GM12872 (cell line): ENCODE measurements at regions not wholly inside any gene's neighbourhood (a gene's known extent, or its start where the extent isn't known, plus 50 kb on each side); places are given as distances from the start of the nearest gene placed in this dataset.
A peak's percentile ranks its signal among the peaks of the same experiment; 100 is the strongest.

Source experiments
- CTCF ChIP-seq: IDR thresholded peaks from 3 replicates; pipeline ENCODE4 v1.5.1; 2011; ENCODE audit warnings: low read depth, mild to moderate bottlenecking, low read length, moderate library complexity; ENCODE audit not compliant: insufficient read depth

DNA sequence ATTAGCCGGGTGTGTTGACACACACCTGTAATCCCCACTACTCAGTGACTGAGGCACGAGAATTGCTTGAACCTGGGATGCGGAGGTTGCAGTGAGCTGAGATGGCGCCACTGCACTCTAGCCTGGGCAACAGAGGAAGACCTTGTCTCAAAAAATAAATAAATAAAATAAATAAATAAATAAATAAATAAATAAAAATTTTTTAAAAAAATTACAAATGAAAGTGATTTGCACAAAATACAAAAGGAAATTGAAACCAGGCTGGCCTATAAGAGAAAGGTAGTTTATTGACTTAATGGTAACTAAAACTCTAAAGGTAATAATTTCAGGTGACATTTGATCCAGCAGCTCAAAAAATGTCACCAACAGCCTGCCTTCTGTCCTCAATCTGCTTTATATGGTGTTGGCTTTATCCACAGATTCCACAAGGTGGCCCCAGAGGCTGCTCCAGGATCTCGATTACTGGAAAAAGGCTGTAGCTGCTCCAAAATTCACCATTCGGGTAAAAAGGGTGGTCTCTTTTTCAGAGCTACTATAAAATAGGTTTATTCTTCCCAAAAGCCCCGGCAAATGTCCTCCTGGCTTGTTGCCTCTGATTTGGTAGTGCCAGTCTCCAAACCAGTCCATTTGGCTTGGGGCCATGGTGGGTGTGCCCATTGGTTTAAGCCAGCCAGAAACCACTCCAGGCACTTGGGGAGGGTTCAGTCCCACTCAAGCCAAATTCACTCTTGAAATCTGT lies 61.4 kb upstream of the TRIM2 start:
- peak; percentile 74 for TF ChIP-seq CTCF

DNA sequence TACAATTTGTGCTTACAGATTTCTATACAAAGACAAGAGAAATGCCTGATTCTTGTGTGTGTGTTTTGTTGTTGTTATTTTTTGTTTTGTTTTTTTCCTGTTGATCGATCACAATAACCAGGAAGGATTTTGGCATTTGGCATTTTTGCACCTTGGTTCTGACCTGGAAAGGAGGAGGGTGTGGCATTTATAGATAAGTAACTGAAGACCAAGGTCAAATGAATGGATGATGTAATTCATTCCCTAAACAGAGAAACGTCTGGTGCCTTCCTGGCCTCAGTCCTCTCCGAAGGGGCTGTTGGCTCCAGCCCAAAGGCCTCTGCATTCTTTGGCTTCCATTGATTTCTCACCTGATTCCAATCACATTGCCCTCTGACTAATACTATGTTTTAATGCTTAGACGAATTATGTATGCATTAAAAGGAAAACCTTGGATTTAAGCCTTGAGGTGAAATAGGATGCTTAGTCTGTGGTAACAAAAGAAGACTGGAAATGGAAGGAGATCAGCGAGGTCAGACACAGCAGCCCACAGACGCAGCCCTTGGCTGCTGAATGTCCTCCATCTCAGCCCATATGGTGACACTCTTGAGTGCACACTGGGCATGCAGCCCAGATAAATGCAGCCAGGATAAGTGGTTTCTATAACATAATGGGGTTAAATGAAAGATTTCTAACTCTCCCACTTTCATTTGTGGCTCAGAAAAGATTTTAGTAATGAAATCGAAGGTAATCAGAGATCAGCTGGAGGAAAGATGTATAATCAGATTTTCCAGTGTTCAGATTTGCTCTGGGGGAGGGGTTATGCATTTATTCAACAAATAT lies 60.5 kb upstream of the TRIM2 start:
- no peak for TF ChIP-seq CTCF

DNA sequence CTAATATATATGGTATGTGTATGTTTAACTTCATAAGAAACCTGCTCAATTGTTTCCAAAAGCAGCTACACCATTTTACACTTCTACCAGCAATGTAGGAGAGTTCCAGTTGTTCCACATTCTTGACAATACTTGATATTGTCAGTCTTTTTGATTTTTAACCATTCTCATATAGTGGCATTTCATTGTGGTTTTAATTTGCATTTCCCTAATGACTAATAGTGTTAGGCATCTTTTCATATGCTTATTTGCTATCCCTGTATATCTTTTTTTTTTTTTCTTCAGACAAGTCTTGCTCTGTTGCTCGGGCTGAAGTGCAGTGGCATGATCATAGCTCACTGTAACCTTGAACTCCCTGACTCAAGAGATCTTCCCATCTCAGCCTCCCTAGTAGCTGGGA lies 58.2 kb upstream of the TRIM2 start:
- no peak for TF ChIP-seq CTCF

DNA sequence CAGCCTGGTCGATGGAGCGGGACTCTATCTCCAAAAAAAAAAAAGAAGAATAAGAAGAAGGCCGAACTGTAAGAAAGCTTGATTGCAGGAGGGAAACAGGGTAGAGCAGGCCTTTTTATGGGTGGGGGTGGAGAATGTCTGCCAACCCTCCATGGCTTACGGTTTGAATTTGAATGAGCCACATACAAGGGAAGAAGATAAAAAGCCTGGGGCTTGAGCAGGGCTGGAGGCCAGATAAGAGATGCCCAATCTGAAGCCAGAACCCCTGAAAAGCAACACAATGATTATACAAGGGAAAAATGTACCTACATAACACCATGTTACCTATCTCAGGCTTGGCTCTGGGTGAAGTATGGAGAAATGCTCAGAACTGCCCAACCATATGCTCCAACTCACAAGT lies 57.3 kb upstream of the TRIM2 start:
- no peak for TF ChIP-seq CTCF

DNA sequence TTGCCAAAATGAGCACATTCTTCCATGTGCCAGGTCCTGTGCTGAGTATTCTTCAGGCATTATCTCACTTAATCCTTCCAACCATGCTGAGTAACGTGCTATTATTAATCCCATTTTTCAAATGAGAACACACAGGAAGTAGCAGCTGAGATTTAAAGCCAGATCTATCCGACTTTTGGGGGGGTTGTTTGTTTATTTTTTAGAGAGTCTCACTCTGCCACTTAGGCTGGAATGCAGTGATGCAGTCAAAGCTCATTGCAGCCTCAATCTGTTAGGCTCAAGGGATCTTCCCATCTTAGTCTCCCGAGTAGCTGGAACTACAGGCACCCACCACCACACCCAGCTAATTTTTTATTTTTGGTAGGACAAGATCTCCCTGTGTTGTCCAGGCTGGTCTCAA lies 55.5 kb upstream of the TRIM2 start:
- no peak for TF ChIP-seq CTCF

- TF ChIP-seq CTCF: no peak
Observed at GRCh38 chr4:153151535-153152455, 52.4 kb upstream of the TRIM2 start.
